Stomach smooth muscle (tissue), 2 donors: ENCODE measurements at regions not wholly inside any gene's neighbourhood (a gene's known extent, or its start where the extent isn't known, plus 50 kb on each side); places are given as distances from the start of the nearest gene placed in this dataset.

Experiments used
- H3K27ac ChIP-seq: one replicate; pipeline ENCODE4 v1.7.0; 2013; ENCODE audit warnings: mild to moderate bottlenecking, low read length, inconsistent platforms
- H3K27me3 ChIP-seq, 2 donors: one replicate each; pipeline ENCODE4 v1.7.0; 2013; ENCODE audit warnings: low read length in 2 of 2; ENCODE audit not compliant: insufficient read depth in 2 of 2, control insufficient read depth in 1 of 2
- H3K36me3 ChIP-seq, 2 donors: one replicate each; pipeline ENCODE4 v1.7.0; 2013; ENCODE audit warnings: low read length in 2 of 2; ENCODE audit not compliant: control insufficient read depth in 2 of 2, insufficient read depth in 2 of 2
- H3K4me1 ChIP-seq: one replicate; pipeline ENCODE4 v1.7.0; 2013; ENCODE audit warnings: low read length; ENCODE audit not compliant: control insufficient read depth, insufficient read depth
- H3K4me3 ChIP-seq, 2 donors: one replicate each; pipeline ENCODE4 v1.7.0; 2013; ENCODE audit warnings: low read length in 2 of 2
- H3K9ac ChIP-seq, 2 donors: one replicate each; pipeline ENCODE4 v1.7.0; 2013; ENCODE audit warnings: low read length in 2 of 2, mild to moderate bottlenecking in 1 of 2
- H3K9me3 ChIP-seq, 2 donors: one replicate each; pipeline ENCODE4 v1.7.0; 2013; ENCODE audit warnings: low read length in 2 of 2; ENCODE audit not compliant: control insufficient read depth in 2 of 2
- donor health status: healthy.
- donor health status: Pancreatic carcinoma.

DNA sequence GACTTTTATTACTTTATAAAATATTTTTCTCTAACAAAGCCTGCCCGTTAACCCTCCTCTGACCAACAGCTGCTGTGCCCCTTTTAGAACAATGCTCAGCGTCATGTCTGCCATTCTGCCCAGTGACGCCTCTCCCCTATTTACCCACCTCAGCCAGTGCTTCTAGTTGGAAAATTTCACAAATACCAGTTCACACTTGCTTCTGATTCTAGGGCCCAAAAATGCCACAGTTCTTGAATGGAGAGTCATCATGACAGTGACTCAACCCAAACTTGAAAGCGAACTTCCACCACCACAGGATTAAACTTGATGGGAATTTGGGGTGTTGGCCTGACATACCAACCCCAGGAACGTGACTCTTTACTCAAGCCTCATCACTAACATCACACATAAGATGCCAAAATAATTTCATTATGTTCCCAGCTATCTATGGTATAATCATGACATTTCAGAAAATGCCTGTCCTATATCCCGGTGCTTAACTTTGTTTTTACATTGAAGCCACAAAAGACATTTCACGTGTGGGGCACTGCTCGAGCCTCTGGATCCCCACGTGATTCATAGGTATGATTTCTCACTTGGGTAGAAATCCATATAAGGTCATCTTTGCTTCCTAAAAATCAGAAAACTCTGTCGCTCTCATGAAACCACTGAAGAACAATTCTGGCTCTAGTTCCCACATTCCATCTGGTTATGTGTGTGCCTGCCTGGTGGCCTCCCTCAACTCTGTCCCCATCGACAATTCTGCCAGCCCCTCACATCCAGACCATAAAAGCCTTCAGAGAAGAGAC is 220.9 kb downstream of the ACTL7B start:
- Histone ChIP-seq H3K36me3 (no peaks in the 10 kb centered on the region), H3K4me1 (no peaks in the 10 kb centered on the region), H3K27ac (no peak overlapping the region), H3K27me3 (no peaks in the 10 kb centered on the region), H3K9me3 (no peaks in the 10 kb centered on the region), H3K9ac (no peak overlapping the region), H3K4me3 (no peak overlapping the region)

DNA sequence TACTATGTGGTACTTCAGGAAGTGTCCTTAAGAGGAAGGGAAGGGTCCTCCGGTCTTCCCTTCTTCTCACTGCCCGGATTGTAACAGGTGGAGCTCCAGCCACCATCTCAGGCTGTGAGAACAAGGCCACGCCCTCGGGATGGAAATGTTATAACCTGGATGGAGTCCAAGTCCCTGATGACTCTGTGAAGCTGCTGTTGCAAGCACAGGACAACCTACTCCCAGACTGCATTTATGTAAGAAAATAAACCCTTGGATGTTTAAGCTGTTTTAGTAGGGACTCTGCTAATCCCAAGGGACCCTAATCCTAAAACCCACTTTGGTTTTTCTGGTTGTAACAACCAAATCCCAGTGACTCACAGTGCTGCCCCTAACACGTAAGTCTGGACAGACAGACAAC is 221.6 kb downstream of the ACTL7B start:
- H3K9ac ChIP-seq = no peak overlapping the region
- no peak overlapping the region for H3K4me3 ChIP-seq
- no peaks in the 10 kb centered on the region for H3K36me3 ChIP-seq
- no peaks in the 10 kb centered on the region for H3K27me3 ChIP-seq
- no peaks in the 10 kb centered on the region for H3K4me1 ChIP-seq
- H3K9me3 ChIP-seq = no peaks in the 10 kb centered on the region
- H3K27ac ChIP-seq = no peak overlapping the region

DNA sequence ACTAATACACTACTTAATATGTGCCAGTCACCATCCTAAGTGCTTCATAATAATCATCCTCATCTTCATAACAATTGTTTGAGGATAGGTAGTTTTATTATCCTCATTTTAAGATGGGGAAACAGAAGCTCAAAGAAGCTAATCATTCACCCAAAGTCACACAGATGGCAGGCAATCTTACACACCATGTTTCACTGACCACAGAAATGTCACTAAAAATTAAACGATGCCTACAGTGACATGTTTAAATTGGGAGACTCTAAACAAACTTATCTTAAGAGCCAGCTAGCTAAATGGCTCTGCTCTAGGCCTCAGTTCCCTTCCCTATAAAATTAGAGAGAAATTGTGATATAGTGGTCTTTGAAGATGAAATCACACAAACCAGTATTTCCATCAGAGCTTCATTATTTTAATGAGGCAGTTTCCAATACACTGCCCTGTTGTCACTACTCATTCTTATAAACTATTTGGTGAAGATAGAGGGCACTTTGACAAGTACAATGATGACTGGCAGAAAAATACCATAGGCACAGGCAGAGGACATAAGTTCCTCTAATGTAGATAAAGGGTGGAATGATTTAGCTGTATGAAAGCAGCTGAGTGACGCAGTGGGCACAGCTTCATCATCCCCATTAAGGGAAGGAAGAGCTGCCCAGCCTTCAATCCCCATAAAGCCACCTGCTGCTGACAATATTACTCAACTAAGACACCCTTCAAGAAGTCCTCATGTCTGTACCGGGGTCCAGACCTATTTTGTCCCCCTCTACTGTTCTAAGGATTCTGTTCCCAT is 224.1 kb downstream of the ACTL7B start:
- H3K36me3 ChIP-seq = no peaks in the 10 kb centered on the region
- no peak overlapping the region for H3K27ac ChIP-seq
- no peaks in the 10 kb centered on the region for H3K4me1 ChIP-seq
- H3K4me3 ChIP-seq = no peak overlapping the region
- no peaks in the 10 kb centered on the region for H3K9me3 ChIP-seq
- no peak overlapping the region for H3K9ac ChIP-seq
- H3K27me3 ChIP-seq = no peaks in the 10 kb centered on the region

DNA sequence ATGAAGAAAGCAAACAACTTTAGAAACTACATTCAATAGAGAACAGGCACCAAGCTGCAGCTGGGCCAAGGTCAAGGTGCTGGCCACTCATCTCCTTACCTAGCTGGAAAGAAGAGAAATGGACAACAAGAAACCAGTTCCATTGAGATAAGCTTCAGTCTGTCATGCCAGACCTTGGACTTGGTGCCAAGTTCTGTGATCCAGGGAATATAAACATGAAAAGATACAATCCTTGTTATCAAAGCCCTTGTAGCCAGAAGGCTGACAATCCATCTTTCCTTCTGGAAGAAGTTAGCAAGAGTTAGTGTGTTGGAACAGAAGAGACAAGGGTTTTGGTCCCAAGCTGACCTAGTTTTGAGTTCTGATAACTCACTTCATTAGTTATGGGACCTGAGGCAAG is 227.5 kb downstream of the ACTL7B start:
- no peak overlapping the region for H3K27ac ChIP-seq
- no peaks in the 10 kb centered on the region for H3K36me3 ChIP-seq
- H3K4me3 ChIP-seq = no peak overlapping the region
- no peaks in the 10 kb centered on the region for H3K27me3 ChIP-seq
- no peak overlapping the region for H3K9ac ChIP-seq
- no peaks in the 10 kb centered on the region for H3K9me3 ChIP-seq
- H3K4me1 ChIP-seq = no peaks in the 10 kb centered on the region

DNA sequence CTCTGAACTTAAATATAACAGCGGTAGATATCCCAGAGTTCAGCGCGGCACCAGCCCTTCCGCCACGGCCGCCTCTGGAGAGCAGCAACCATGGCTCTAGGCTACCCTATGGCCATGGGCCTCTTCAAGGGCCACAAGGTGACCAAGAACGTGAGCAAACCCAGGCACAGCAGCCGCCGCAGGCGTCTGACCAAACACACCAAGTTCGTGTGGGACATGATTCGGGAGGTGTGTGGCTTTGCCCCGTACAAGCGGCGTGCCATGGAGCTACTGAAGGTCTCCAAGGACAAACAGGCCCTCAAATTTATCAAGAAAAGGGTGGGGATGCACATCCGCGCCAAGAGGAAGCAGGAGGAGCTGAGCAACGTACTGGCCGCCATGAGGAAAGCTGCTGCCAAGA is 229.0 kb downstream of the ACTL7B start:
- H3K27ac ChIP-seq = no peak overlapping the region
- H3K36me3 ChIP-seq = no peaks in the 10 kb centered on the region
- H3K4me3 ChIP-seq = no peak overlapping the region
- H3K4me1 ChIP-seq = no peaks in the 10 kb centered on the region
- no peaks in the 10 kb centered on the region for H3K27me3 ChIP-seq
- H3K9me3 ChIP-seq = no peaks in the 10 kb centered on the region
- no peak overlapping the region for H3K9ac ChIP-seq

DNA sequence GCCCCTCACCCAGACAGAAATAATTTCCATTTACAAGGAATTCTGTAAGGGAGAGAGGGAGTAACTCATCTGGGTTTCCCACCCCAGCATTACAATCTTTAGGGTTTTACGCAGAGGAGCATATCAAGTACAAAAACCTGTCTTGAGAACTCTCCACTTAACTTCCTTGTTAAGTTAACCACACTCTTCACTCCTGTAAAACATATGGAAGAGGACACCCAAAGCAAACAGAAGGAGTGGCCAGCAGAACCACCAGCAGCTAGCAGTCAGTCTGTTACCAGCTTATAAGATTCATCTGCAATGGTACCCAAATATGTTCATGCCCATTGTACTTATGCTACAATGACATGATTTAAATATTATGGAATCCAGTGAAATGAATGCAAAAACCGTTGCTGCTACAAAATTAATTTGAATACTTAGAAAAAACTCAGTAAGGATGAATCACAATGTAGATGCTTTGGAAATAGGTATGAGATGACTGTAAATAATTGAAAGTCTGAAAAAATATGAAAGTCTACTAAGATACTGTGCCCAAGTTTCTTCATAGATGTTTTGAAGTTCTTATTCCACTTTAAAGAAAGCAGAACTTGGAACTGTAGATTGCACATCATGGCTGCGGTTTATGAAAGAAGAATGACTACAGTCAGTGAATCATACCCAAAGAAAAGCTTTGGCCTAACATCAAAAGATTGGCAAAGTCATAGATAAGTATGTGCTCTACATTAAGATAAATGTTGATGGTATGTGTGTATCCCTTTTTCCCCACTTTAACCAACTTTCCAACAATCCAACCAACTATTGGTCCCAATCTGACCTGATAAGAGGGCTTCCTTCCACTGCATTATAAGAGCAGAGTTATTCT is 233.6 kb downstream of the ACTL7B start:
- Histone ChIP-seq H3K27me3 (no peaks in the 10 kb centered on the region), H3K4me3 (no peak overlapping the region), H3K36me3 (no peaks in the 10 kb centered on the region), H3K27ac (no peak overlapping the region), H3K9ac (no peak overlapping the region), H3K9me3 (no peaks in the 10 kb centered on the region), H3K4me1 (no peaks in the 10 kb centered on the region)

DNA sequence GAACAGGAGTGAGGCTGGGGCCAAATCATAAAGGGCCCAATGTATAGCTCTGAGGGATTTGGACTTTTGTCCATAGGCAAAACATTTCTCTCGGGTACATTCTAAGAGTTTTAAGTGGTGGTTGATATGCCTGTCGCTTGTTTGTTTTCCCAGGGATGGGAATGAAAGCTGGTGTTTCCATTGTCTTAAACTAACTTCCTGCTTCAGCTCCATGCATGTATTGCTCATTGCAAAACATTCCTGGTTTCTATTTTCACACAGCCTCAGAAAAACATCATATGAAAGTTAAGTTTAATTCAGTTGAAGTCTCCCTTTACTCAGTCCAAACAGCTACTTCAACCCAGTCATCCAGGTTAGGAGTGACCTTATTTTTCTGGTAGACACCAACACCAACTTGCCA is 235.0 kb downstream of the ACTL7B start:
- Histone ChIP-seq H3K4me1 (no peaks in the 10 kb centered on the region), H3K9me3 (no peaks in the 10 kb centered on the region), H3K4me3 (no peak overlapping the region), H3K27ac (no peak overlapping the region), H3K36me3 (no peaks in the 10 kb centered on the region), H3K9ac (no peak overlapping the region), H3K27me3 (no peaks in the 10 kb centered on the region)

GRCh38 chr9:108618906-108619550 is 236.8 kb downstream of the ACTL7B start:
- no peaks in the 10 kb centered on the region for H3K27me3 ChIP-seq
- no peaks in the 10 kb centered on the region for H3K9me3 ChIP-seq
- H3K4me3 ChIP-seq = no peak overlapping the region
- H3K9ac ChIP-seq = no peak overlapping the region
- no peaks in the 10 kb centered on the region for H3K36me3 ChIP-seq
- H3K27ac ChIP-seq = no peak overlapping the region
- no peaks in the 10 kb centered on the region for H3K4me1 ChIP-seq

GRCh38 chr9:108617676-108618075 is 238.1 kb downstream of the ACTL7B start:
- no peak overlapping the region for H3K9ac ChIP-seq
- H3K4me1 ChIP-seq = no peaks in the 10 kb centered on the region
- H3K27me3 ChIP-seq = no peaks in the 10 kb centered on the region
- no peak overlapping the region for H3K27ac ChIP-seq
- no peaks in the 10 kb centered on the region for H3K9me3 ChIP-seq
- H3K4me3 ChIP-seq = no peak overlapping the region
- no peaks in the 10 kb centered on the region for H3K36me3 ChIP-seq

DNA sequence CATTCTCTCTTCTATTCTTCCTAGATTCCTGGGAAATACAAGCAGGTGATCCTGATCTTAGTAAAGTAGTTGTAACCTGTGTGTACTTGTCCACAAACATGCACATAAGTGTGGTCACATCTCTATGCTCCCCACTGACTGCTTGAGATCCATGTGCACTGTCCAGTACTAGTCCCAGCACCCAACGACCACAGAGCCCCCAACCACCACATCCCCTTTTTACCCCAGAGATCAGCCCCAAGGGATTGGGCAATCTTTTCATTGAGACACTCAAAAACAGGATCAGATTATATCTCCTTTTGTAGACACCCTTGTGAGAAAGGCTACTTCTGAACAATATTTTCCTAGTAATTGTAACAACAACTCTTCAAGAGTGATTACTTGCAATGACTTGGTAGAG is 240.6 kb downstream of the ACTL7B start:
- no peak overlapping the region for H3K9ac ChIP-seq
- no peaks in the 10 kb centered on the region for H3K36me3 ChIP-seq
- no peak overlapping the region for H3K4me3 ChIP-seq

More for the DNA sequence above, 240.6 kb downstream of the ACTL7B start:
- Histone ChIP-seq H3K27me3 (no peaks in the 10 kb centered on the region), H3K4me1 (no peaks in the 10 kb centered on the region), H3K9me3 (no peaks in the 10 kb centered on the region), H3K27ac (no peak overlapping the region)
